ENCODE measurements at regions not wholly inside any gene's neighbourhood (a gene's known extent, or its start where the extent isn't known, plus 50 kb on each side); places are given as distances from the start of the nearest gene placed in this dataset.

DNA sequence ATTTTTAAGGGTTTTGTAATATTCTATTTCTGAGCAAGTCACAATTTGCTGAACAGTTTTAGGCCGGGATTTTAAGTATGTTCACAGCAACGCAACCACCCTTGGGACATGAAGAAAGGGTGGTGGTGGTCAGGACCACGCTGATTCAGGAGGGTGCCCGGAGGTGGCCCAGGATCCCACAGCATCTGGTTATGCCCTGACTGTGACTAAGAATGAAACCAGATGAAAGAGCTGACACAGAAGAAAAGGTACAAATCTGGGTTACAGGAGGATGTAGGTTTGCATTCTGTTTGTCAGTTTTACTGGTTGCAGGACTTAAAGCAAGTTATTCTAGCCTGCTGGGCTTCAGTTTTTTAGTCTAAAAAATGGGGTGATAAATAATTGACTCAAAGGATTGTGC, 279.7 kb downstream of the CCSER2 start:
- TF ChIP-seq CTCF (IDR thresholded peaks at IDR 0.05) (no peak), POLR2A (IDR thresholded peaks at IDR 0.05) (no peak)
